HEK293 (cell line): ENCODE measurements at regions not wholly inside any gene's neighbourhood (a gene's known extent, or its start where the extent isn't known, plus 50 kb on each side); places are given as distances from the start of the nearest gene placed in this dataset.
A peak's percentile ranks its signal among the peaks of the same experiment; 100 is the strongest.
"Not testable (repeated sequence)": the region's sequence is repeated elsewhere in the genome, so short reads cannot be mapped to it uniquely, and the experiment has no call there.

Experiments used
- CTCF ChIA-PET: fragments of 350-600 bp; formaldehyde crosslinking; extraction: SDS; loops from one replicate; lab custom pipeline; 2021; ENCODE audit warnings: antibody characterized with exemption; lab: Yijun Ruan, JAX
- POLR2A ChIA-PET: fragments of 300-600 bp; formaldehyde crosslinking; extraction: SDS; loops from one replicate; lab custom pipeline; 2020; ENCODE audit warnings: antibody characterized with exemption, inconsistent platforms; lab: Yijun Ruan, JAX
- H3K27ac ChIP-seq: fragments of 200-500 bp; sonication (Bioruptor generic); 2 replicates; pipeline ENCODE4 v1.5.1; 2014; ENCODE audit warnings: low read depth, low read length, control low read depth, inconsistent platforms; ENCODE audit errors: extremely low read depth
- H3K36me3 ChIP-seq, 2 experiments: fragments of 200-500 bp in 1 of 2; sonication (Bioruptor generic) in 1 of 2; 1 replicate in 1 of 2; 2 replicates in 1 of 2; pipeline ENCODE4 v1.5.1; 2014 to 2017; ENCODE audit warnings: inconsistent platforms in 2 of 2, low read length in 2 of 2; ENCODE audit not compliant: control insufficient read depth in 2 of 2, insufficient read depth in 1 of 2
- H3K4me1 ChIP-seq: fragments of 200-500 bp; sonication (Bioruptor generic); 2 replicates; pipeline ENCODE4 v1.5.1; 2014; ENCODE audit warnings: mild to moderate bottlenecking, low read length, inconsistent platforms; ENCODE audit not compliant: control insufficient read depth, insufficient read depth
- H3K4me3 ChIP-seq: 2 replicates; pipeline ENCODE4 v1.5.1; 2011; ENCODE audit warnings: low read depth, mild to moderate bottlenecking, control low read depth, low read length, moderate library complexity
- H3K9me3 ChIP-seq: fragments of 200-500 bp; sonication (Bioruptor generic); 2 replicates; pipeline ENCODE4 v1.5.1; 2014; ENCODE audit warnings: low read depth, low read length, inconsistent platforms; ENCODE audit not compliant: control insufficient read depth, insufficient read depth
- ZNF654 ChIP-seq: fragments of 450-650 bp; formaldehyde crosslinking; IDR thresholded peaks from 2 replicates; pipeline ENCODE4 v1.5.1; 2016; ENCODE audit warnings: low read depth, missing biosample characterization, missing genetic modification characterization
- TF ChIP-seq, protein P1 (sequence below): fragments of 450-650 bp; formaldehyde crosslinking; IDR thresholded peaks from 2 replicates; pipeline ENCODE4 v1.5.1; 2017; ENCODE audit warnings: missing biosample characterization, missing genetic modification characterization
- TF ChIP-seq, protein P2 (sequence below): fragments of 450-650 bp; formaldehyde crosslinking; IDR thresholded peaks from 2 replicates; pipeline ENCODE4 v1.5.1; 2017; ENCODE audit warnings: missing biosample characterization, mild to moderate bottlenecking, missing genetic modification characterization, moderate library complexity
- TF ChIP-seq, protein P3 (sequence below): fragments of 450-650 bp; IDR thresholded peaks from 2 replicates; pipeline ENCODE4 v1.5.1; 2018; ENCODE audit warnings: missing biosample characterization, missing genetic modification characterization

DNA sequence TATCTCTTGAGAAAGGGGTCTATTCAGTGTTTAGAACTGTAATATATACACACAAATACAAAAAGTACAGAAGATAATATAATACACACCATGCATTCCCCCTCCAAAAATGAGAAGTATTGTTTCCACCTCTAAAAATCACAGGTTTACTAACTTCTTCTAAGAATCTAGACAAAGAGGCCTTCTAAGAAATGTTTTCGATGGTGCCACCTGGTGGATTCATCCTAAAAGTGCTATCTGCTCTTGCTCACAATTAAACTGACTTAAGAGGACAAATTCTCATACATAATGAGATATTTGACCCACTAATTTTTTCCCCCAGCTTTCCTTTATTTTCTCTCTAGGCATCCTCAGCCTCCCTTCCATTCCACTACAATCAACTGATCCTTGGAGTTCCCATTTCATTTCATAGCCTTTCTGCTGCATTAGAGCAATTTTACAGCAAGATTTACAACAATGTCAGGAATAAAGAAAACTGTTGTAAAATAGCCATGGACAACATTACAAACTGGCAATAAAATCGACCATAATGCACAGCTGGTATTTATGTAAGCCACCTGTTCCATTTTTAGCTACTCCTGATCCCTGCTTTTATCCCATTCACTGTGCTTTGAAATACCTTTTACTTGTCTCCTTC lies 124.6 kb downstream of the ARRDC4 start:
- no peak overlapping the region for H3K4me3 ChIP-seq
- peak; percentile 40; the same call in 1 of the 2 replicates for TF ChIP-seq ZNF654 (tag by site-specific recombination)
- TF ChIP-seq, protein P1, sequence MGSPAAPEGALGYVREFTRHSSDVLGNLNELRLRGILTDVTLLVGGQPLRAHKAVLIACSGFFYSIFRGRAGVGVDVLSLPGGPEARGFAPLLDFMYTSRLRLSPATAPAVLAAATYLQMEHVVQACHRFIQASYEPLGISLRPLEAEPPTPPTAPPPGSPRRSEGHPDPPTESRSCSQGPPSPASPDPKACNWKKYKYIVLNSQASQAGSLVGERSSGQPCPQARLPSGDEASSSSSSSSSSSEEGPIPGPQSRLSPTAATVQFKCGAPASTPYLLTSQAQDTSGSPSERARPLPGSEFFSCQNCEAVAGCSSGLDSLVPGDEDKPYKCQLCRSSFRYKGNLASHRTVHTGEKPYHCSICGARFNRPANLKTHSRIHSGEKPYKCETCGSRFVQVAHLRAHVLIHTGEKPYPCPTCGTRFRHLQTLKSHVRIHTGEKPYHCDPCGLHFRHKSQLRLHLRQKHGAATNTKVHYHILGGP (tag by site-specific recombination) = peak; percentile 70
- TF ChIP-seq, protein P2, sequence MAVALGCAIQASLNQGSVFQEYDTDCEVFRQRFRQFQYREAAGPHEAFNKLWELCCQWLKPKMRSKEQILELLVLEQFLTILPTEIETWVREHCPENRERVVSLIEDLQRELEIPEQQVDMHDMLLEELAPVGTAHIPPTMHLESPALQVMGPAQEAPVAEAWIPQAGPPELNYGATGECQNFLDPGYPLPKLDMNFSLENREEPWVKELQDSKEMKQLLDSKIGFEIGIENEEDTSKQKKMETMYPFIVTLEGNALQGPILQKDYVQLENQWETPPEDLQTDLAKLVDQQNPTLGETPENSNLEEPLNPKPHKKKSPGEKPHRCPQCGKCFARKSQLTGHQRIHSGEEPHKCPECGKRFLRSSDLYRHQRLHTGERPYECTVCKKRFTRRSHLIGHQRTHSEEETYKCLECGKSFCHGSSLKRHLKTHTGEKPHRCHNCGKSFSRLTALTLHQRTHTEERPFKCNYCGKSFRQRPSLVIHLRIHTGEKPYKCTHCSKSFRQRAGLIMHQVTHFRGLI = no peak
- TF ChIP-seq, protein P3, sequence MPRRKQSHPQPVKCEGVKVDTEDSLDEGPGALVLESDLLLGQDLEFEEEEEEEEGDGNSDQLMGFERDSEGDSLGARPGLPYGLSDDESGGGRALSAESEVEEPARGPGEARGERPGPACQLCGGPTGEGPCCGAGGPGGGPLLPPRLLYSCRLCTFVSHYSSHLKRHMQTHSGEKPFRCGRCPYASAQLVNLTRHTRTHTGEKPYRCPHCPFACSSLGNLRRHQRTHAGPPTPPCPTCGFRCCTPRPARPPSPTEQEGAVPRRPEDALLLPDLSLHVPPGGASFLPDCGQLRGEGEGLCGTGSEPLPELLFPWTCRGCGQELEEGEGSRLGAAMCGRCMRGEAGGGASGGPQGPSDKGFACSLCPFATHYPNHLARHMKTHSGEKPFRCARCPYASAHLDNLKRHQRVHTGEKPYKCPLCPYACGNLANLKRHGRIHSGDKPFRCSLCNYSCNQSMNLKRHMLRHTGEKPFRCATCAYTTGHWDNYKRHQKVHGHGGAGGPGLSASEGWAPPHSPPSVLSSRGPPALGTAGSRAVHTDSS (tag by site-specific recombination) = no peak
- TF ChIP-seq, all 188 proteins: peak for 2
- H3K9me3 ChIP-seq = no peaks in the 10 kb centered on the region
- POLR2A ChIA-PET = no interaction called here
- CTCF ChIA-PET = interaction anchor here (0.7 to 5.8 kb wide), 13 partner anchors 10 to 336 kb away, joined by 3 to 34 read pairs (median 4); no protein-coding TSS in a partner anchor
- H3K36me3 ChIP-seq = no peaks in the 10 kb centered on the region
- H3K27ac ChIP-seq = no peak overlapping the region
- 0 out of 2 replicates have a peak, but pooled peaks cover 3% of the 10 kb centered on the region for H3K4me1 ChIP-seq

DNA sequence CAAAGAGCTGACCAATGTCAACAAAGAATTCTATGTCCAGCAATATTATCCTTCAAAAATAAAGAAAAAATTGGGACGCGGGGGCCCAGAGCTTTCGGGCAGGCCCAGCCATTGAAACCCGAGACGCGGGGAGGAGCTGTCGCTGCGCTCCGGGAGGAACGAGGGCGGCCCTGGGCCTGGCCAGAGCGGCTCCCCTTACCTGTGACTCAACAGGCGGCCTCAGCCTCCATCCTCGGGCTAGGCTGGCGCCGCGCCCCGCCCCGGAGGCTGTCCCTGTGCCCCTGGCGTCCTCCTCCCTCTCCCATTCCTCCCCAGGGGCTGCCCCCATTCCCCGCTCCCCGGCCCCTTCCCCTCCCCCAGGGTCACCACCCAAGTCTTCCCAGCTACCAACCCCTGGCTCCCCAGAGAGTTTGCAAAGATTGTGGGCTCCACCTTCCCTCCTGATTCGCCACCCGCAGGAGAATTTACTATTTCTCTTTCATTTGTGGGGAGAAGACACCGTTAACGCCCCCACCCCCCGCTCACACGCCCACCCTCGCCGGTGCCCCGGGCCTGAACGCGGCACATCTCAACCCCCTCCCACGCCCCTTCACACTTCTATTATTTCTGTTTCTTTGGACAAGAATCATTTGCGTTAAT lies 127.9 kb downstream of the ARRDC4 start:
- H3K9me3 ChIP-seq, H3K4me3 ChIP-seq, H3K27ac ChIP-seq, H3K4me1 ChIP-seq, POLR2A ChIA-PET, H3K36me3 ChIP-seq: not testable (repeated sequence)
- CTCF ChIA-PET = interaction anchor here (0.6 to 5.8 kb wide), 3 partner anchors 61 to 184 kb away, joined by 3 to 34 read pairs (median 6); no protein-coding TSS in a partner anchor

DNA sequence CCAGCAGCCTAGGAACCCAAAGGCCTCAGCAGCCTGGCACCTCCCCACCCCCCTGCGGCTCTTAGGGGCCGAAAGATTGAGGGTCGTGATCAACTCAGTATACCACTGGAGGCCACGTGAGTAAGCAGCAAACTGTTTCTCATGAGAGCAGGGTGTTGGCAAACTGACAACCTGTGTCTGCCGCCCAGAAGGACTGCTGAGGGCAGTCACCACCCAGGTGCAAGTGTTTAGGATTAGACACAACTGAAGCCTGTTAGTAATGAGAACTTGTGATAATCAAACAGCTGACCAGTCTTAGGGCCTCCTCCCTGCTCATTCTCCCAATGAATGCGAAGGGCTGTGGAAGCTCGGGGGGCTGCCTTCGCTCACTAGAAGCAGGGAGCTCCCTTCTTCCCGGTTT lies 128.8 kb downstream of the ARRDC4 start:
- H3K9me3 ChIP-seq, H3K27ac ChIP-seq, H3K4me1 ChIP-seq, H3K36me3 ChIP-seq, POLR2A ChIA-PET, CTCF ChIA-PET, H3K4me3 ChIP-seq: not testable (repeated sequence)

DNA sequence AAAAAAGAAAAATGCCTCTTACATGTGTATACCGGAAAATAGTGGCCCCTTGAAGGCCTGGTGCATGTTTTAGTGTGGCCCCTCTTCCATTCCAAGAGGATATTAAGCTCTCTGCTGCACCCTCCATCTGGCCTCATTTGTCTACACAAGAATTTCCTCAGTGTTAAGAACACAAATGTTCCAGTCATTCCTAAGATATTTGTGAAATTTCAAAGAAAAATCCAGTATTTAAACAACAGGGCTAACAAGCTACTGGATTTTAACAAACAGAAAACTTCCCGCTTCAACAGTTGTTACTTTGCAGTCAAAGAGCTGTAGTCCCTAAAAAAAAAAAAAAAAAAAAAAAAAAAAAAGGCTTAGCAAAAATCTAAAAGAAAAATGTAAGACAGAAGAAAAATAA lies 137.5 kb downstream of the ARRDC4 start:
- H3K36me3 ChIP-seq, H3K9me3 ChIP-seq, H3K4me3 ChIP-seq, POLR2A ChIA-PET, H3K27ac ChIP-seq, H3K4me1 ChIP-seq: not testable (repeated sequence)
- CTCF ChIA-PET = interaction anchor here (0.7 kb wide), 1 partner anchor 198 kb away, joined by 4 read pairs; no protein-coding TSS in a partner anchor

DNA sequence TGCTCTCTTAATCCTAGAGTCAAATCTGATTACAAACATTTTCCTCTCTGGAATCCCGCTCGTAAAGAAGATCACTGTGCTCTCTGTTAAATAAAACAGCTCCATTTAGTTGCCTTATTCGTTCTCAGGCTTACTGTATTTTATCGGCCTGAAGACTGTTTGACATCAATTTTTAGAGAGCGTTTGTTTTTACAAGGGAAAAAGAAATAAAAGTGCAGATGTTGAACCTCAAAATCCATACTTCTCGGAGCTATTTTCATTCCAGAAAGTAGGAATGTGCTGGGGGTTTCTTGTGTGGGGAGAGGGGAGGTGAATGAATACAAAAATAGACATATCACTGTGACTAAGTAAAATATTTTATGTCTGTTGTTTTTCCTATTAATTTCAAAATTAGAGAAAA lies 140.1 kb downstream of the ARRDC4 start:
- H3K4me1 ChIP-seq, H3K9me3 ChIP-seq, H3K27ac ChIP-seq, POLR2A ChIA-PET, H3K36me3 ChIP-seq, H3K4me3 ChIP-seq: not testable (repeated sequence)
- CTCF ChIA-PET = interaction anchor here (0.6 to 1.6 kb wide), 2 partner anchors 127 to 196 kb away, joined by 3 to 5 read pairs; no protein-coding TSS in a partner anchor
